HG02885 (cell line): ENCODE measurements at regions not wholly inside any gene's neighbourhood (a gene's known extent, or its start where the extent isn't known, plus 50 kb on each side); places are given as distances from the start of the nearest gene placed in this dataset.

Experiments used
- ATAC-seq: cut with Tn5 transposase; IDR thresholded peaks from one replicate; pipeline ENCODE4 v1.9.1; 2021; ENCODE audit warnings: mild to moderate bottlenecking; ENCODE audit not compliant: unreplicated experiment, poor library complexity

- ATAC-seq = no peak
Measured at GRCh38 chr1:55632906-55633305, 417.7 kb upstream of the USP24 start.

GRCh38 chr1:55632058-55632457, 416.9 kb upstream of the USP24 start:
- no peak for ATAC-seq

GRCh38 chr1:55631509-55631908, 416.3 kb upstream of the USP24 start:
- ATAC-seq = no peak

GRCh38 chr1:55626326-55626725, 411.2 kb upstream of the USP24 start:
- ATAC-seq = no peak

- no peak for ATAC-seq
Measured at GRCh38 chr1:55624766-55625165, 409.6 kb upstream of the USP24 start.

DNA sequence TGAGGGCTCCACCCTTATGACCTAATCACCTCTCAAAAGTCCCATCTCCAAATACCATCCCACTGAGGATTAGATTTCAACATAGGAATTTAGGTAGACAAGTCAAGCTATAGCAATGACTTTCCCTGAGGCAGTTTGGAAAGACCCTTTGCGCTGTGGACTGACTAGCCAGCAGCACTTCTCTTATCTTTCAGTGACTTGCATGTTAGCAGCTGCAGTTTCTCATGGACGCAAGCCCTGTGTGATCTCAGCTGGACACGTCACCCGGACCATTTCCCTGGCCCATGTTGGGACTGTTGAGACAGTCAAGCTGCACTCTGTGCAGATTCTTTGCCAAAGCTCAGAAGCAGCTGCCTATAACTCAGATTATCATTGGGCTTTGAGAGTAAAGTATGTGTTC, 408.1 kb upstream of the USP24 start:
- ATAC-seq = no peak

DNA sequence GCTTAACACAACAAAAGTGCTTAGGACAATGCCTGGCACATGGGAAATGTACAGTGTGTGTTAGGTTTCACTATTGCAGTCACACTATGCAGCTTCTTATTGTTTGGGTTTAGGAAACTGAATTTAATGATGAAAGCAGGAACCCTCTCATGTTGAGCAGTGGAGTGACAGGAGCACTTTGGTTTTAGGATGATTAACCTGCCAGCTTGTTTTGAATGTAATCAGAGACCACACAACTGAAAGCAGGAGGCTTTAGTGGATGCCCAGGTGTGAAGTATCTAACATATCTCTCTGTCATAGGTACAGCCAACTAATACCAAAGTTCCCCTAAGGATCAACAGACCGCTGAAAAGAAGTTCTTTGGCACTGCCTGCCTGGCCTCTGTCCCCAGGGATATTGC, 406.9 kb upstream of the USP24 start:
- ATAC-seq = no peak

GRCh38 chr1:55618199-55618598, 403.0 kb upstream of the USP24 start:
- no peak for ATAC-seq

DNA sequence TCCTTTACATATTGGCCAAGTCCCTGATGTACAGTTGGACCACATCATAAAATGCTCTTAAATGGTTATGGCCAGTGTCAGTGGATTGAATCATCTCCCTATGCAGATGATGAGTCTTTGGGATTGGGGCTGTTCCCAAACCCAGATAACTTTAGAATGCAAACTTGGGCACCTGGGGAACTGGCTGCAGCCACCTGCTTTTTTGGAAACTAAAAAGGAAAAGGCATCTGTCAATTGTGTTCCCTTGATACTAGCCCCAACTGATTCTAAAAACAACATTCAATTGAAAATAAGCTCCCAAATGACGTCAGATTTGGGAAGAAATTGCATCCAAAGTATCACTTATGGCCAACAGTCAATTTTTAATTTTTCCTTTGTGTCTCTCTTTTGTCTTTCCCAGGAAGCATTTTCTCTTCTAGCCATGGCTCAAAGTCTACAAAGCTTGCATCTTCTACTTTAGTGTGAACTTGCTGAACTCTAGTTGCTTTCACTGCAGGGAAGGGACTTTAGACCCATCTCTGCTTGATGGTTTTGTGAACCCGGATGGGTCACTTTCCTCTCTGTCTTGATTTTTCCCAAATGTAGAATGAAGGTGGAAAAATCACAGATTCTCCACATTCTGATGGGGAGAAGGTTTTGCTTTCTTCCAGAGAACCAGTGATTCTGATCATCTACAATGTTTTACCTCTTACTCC, 402.3 kb upstream of the USP24 start:
- ATAC-seq = no peak

DNA sequence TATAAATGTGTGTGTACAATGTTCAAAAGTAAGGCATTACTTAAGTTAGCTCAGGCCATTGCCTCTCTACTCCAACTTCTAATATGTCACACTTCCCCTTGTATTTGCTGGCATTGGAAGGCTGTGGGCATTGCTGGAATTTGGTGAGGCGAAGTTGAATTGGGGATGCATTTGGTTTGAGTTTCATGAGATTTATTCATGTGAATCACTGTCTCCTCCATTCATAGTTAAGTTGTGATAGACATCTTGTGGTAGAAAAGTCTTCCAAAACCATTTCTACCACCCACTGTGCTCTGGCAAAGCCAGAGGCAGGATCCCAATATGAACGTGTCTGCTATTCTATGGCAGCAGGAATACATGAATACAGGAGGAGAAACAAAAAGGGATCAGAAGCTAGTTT, 397.8 kb upstream of the USP24 start:
- ATAC-seq = no peak

DNA sequence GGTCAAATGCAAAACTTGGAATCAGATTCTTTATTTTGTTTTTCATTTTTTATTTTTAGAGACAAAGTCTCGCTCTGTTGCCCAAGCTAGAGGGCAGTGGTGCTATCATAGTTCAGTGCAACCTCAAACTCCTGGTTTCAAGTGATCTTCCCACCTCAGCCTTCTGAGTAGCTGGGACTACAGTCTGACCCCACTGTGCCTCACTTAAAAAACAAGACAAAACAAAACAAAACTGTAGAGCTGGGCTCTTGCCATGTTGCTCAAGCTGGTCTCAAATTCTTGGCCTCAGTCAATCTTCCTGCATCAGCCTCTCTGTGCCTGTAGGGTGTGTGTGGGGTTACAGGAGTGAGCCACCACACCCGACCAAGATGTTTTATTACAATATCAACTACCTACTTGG, 396.0 kb upstream of the USP24 start:
- no peak for ATAC-seq

DNA sequence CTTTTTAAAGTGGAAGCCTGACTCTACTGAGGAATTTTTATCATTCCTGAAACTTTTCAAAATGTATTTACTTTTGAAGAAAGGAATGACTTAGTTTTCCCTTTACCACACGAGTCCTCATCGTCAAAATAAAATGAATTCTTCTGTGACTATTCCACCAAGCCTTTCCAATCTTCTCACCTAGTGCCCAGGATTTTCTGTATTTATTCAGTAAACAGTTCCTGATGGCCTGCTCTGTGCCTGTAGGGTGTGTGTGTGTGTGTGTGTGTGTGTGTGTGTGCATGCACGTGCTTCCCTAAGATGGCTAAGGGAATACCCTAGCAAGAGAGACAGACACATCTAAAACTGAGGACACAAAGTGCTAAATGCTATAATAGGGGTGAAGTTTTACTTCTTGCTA, 395.0 kb upstream of the USP24 start:
- no peak for ATAC-seq

DNA sequence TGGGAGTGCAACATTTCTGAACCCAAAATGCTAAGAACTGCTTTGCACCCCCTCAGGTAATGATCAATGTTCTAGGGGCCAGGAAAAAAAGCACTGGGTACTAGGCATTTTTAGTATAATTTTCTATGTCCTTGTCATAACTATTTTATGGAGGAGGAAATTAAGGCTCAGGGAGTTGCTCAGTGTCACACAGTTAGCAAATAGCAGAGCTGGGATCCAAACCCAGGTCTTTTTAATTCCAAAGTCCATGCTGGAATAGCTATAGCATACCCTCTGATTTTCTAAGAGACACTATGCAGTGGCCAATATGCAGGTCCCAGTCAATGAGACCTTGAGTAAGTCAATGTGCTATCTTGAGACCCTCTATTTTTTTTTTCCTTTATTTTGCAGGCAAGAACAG, 394.5 kb upstream of the USP24 start:
- ATAC-seq = no peak

DNA sequence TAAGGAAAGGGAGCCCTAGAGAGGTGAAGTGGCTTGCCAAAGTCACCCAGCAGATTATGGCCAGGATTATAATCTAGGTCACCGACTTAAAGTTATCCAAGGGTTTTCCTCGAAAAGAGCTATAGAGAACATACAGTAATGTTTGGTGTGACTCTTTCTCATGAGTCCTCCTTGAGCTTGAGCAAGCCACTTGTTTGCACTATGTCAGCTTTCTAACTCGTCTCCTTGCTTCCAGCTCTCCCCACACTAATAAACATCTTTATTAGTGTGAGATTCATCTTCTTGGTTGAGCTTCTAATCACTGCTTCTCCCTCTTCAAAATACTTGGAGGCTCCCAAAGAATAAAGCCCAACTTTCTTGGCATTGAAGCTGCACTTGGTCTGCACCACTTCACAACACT, 390.0 kb upstream of the USP24 start:
- ATAC-seq = no peak

GRCh38 chr1:55604749-55605148, 389.6 kb upstream of the USP24 start:
- ATAC-seq = no peak

- no peak for ATAC-seq
Measured at GRCh38 chr1:55604179-55604578, 389.0 kb upstream of the USP24 start.

GRCh38 chr1:55600242-55600641, 385.1 kb upstream of the USP24 start:
- no peak for ATAC-seq

DNA sequence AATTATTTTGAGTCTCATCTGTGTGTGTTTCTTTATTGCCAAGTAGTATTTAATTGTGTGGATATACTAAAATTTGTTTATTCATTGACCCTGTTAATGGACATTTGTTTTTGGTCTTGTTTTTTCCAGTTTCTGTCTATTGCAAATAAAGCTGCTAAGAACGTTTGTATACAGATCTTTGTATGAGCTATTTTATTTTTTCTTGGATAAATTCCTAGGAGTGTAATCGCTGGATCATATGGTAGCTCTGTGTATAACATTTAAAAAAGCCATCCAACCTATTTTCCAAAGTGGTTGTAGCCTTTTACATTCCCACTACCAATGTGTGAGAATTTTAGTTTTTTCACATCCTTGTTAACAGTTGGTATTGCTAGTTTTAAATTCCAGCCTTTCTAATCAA, 382.7 kb upstream of the USP24 start:
- ATAC-seq = no peak

DNA sequence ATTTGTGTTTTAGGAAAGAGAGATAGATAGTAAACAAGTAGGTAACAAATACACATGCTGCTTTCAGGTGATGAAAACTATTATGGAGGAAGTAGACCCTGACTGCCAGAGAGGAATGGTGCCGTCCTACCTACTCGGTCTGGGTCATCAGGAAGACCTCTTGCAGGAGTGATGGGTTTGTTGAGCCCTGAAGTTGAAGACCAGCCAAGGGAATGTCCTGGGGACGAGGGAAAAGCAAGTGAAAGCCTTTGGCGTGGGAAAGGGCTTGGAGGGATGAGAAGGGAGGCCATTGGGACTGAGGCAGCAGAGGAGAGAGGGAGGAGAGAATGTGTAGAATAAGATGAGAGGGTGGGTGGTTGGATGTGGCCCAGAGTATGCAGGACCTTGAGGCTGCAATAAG, 379.5 kb upstream of the USP24 start:
- no peak for ATAC-seq

GRCh38 chr1:55593298-55593697, 378.1 kb upstream of the USP24 start:
- ATAC-seq = no peak

- no peak for ATAC-seq
Measured at GRCh38 chr1:55592122-55592521, 377.0 kb upstream of the USP24 start.

GRCh38 chr1:55589671-55590297, 374.6 kb upstream of the USP24 start:
- ATAC-seq = no peak
